H1 (cell line): ENCODE measurements at regions not wholly inside any gene's neighbourhood (a gene's known extent, or its start where the extent isn't known, plus 50 kb on each side); places are given as distances from the start of the nearest gene placed in this dataset.

Source experiments
- BCL11A ChIP-seq, 2 experiments: IDR thresholded peaks; one replicate each; pipeline ENCODE4 v1.6.1; 2011; ENCODE audit warnings: low read depth in 2 of 2, low read length in 2 of 2, mild to moderate bottlenecking in 2 of 2
- POLR2A ChIP-seq, 2 experiments: IDR thresholded peaks; 1 replicate in 1 of 2; 2 replicates in 1 of 2; pipeline ENCODE4 v1.6.1; 2011; ENCODE audit warnings: low read depth in 2 of 2, low read length in 2 of 2, mild to moderate bottlenecking in 2 of 2; ENCODE audit errors: control extremely low read depth in 1 of 2
- POLR2AphosphoS5 ChIP-seq: IDR thresholded peaks from 2 replicates; pipeline ENCODE4 v1.6.1; 2011; ENCODE audit warnings: low read depth, low read length
- TF ChIP-seq, protein P1 (sequence below): IDR thresholded peaks from 2 replicates; pipeline ENCODE4 v1.6.1; 2012; ENCODE audit warnings: low read length, inconsistent platforms
- TF ChIP-seq, protein P2 (sequence below), 3 experiments: IDR thresholded peaks; 1 replicate in 2 of 3; 2 replicates in 1 of 3; pipeline versions ENCODE4 v1.5.1 to v1.6.1; 2011; ENCODE audit warnings: low read length in 3 of 3, mild to moderate bottlenecking in 3 of 3, inconsistent platforms in 2 of 3, low read depth in 1 of 3, moderate library complexity in 1 of 3; ENCODE audit not compliant: insufficient read depth in 1 of 3; ENCODE audit errors: control extremely low read depth in 1 of 3

DNA sequence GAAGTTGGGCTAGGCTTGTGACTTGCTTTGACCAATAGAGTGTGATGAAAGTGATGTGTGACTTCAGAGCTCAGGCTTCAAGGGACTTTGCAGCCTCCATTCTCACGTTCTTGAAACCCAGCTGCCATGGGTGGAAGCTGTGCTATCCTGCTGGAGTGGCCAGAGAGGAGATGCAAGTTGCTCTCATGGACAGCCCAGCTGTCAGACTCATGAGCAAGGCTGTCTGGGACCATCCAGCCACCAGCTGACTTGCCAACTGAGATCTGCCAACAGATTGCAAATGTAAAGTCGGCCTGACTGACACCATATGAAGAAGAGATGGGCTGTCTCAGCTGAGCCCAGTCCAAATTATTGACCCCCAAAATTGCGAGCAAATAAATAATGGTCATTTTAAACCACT lies 226.4 kb upstream of the CXCR4 start:
- TF ChIP-seq, protein P1, sequence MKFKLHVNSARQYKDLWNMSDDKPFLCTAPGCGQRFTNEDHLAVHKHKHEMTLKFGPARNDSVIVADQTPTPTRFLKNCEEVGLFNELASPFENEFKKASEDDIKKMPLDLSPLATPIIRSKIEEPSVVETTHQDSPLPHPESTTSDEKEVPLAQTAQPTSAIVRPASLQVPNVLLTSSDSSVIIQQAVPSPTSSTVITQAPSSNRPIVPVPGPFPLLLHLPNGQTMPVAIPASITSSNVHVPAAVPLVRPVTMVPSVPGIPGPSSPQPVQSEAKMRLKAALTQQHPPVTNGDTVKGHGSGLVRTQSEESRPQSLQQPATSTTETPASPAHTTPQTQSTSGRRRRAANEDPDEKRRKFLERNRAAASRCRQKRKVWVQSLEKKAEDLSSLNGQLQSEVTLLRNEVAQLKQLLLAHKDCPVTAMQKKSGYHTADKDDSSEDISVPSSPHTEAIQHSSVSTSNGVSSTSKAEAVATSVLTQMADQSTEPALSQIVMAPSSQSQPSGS = no peak
- TF ChIP-seq BCL11A (IDR thresholded peaks at IDR 0.05; ENCODE audit: low read depth in 2 of 2, low read length in 2 of 2) = no peak
- TF ChIP-seq, protein P2, sequence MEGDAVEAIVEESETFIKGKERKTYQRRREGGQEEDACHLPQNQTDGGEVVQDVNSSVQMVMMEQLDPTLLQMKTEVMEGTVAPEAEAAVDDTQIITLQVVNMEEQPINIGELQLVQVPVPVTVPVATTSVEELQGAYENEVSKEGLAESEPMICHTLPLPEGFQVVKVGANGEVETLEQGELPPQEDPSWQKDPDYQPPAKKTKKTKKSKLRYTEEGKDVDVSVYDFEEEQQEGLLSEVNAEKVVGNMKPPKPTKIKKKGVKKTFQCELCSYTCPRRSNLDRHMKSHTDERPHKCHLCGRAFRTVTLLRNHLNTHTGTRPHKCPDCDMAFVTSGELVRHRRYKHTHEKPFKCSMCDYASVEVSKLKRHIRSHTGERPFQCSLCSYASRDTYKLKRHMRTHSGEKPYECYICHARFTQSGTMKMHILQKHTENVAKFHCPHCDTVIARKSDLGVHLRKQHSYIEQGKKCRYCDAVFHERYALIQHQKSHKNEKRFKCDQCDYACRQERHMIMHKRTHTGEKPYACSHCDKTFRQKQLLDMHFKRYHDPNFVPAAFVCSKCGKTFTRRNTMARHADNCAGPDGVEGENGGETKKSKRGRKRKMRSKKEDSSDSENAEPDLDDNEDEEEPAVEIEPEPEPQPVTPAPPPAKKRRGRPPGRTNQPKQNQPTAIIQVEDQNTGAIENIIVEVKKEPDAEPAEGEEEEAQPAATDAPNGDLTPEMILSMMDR (IDR thresholded peaks at IDR 0.05; ENCODE audit: control extremely low read depth in 1 of 3, insufficient read depth in 1 of 3, low read depth in 1 of 3, low read length in 3 of 3) = no peak
- no peak for TF ChIP-seq POLR2A (IDR thresholded peaks at IDR 0.05; ENCODE audit: control extremely low read depth in 1 of 2, low read depth in 2 of 2, low read length in 2 of 2)
- no peak for TF ChIP-seq POLR2AphosphoS5
